SK-N-SH treated with all-trans-retinoic acid at 6 μM for 48 hours (cell line): ENCODE measurements at regions not wholly inside any gene's neighbourhood (a gene's known extent, or its start where the extent isn't known, plus 50 kb on each side); places are given as distances from the start of the nearest gene placed in this dataset.

ENCODE experiments used
- ARNTL ChIP-seq: fragments of 450-650 bp; formaldehyde crosslinking; IDR thresholded peaks from 2 replicates; pipeline ENCODE4 v1.5.0; 2020; ENCODE audit warnings: low read depth, mild to moderate bottlenecking, moderate library complexity, borderline replicate concordance
- GLIS3 ChIP-seq: fragments of 250-450 bp; sonication (Bioruptor Pico); IDR thresholded peaks from 2 replicates; pipeline ENCODE4 v1.5.0; 2020; ENCODE audit warnings: mild to moderate bottlenecking, moderate library complexity
- PATZ1 ChIP-seq: fragments of 250-450 bp; sonication (Bioruptor Pico); IDR thresholded peaks from 2 replicates; pipeline ENCODE4 v1.8.0; 2020; ENCODE audit warnings: mild to moderate bottlenecking, moderate library complexity, borderline replicate concordance
- ZC3H10 ChIP-seq: fragments of 250-450 bp; sonication (Bioruptor Pico); IDR thresholded peaks from 2 replicates; pipeline ENCODE4 v1.5.1; 2021; ENCODE audit warnings: mild to moderate bottlenecking, moderate library complexity
- ZFP3 ChIP-seq: fragments of 250-450 bp; sonication (Bioruptor Pico); IDR thresholded peaks from 2 replicates; pipeline ENCODE4 v1.5.0; 2020; ENCODE audit warnings: mild to moderate bottlenecking, moderate library complexity
- ZFP30 ChIP-seq: fragments of 450-650 bp; formaldehyde crosslinking; IDR thresholded peaks from 2 replicates; pipeline ENCODE4 v1.5.0; 2022; ENCODE audit warnings: mild to moderate bottlenecking, moderate library complexity

DNA sequence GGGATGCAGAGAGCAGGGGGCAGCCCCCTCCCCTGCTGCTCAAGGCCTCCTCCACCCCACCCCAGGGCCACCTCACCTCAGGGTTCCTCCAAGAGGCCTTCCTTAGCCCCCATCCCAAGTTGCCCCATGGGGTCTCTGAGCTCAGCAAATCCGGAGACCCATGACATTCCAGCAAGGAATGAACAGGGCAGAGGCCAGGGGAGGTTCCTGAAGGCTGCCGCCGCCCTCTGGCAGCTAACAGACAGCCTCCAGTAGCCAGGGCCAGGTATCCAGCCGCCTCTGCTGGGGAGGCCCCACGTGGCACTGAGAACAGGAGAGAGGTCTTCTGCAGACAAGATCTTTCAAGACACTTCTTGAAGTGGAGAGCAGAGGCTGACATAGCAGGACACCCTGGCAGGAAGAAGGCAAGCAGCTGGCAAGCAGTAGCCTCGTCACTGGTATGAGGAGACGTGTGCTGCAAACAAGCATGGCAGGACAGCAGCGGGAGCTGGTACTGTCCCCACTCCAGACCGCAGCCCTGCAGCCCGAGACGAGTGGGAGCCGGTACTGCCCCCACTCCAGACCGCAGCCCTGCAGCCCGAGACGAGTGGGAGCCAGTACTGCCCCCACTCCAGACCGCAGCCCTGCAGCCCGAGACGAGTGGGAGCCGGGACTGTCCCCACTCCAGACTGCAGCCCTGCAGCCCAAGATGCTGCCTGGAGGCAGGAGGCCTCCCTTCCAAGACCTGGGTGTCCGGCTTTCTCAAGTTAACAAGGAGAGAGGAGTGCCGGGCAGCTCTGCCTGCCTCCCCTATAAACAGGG is 190.6 kb downstream of the IGLL1 start:
- TF ChIP-seq ZFP3 (CRISPR knock-in tag) = no peak
- TF ChIP-seq PATZ1 (CRISPR knock-in tag) = no peak
- no peak for TF ChIP-seq ZC3H10 (CRISPR knock-in tag)
- TF ChIP-seq ARNTL (CRISPR knock-in tag) = no peak
- no peak for TF ChIP-seq GLIS3 (CRISPR knock-in tag)
- no peak for TF ChIP-seq ZFP30 (CRISPR knock-in tag)
